ENCODE measurements at regions not wholly inside any gene's neighbourhood (a gene's known extent, or its start where the extent isn't known, plus 50 kb on each side); places are given as distances from the start of the nearest gene placed in this dataset.
"Not testable (repeated sequence)": the region's sequence is repeated elsewhere in the genome, so short reads cannot be mapped to it uniquely, and the experiment has no call there.

DNA sequence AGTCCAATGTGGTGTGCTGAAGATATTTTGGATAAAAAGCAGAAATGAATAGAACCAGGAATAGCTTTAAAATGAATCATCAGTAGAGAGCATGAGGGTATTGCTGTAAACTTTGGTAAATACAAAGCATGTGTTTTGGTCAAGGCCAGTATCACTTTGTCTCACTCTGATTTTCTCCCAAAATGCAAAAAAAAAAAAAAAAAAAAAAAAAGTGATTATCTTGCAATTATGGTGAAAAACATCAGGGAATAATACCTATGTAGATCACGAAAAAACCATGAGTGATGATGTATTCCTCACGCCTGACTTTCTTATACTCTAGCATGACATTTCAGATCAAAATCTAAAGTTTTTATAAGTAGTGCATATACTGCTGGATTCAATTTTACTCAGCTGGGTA is 897.9 kb upstream of the FAT3 start:
- DNase-seq (no peak), ATAC-seq (no peak)
- intact Hi-C loops (cut with DNase I) = no loop called here

DNA sequence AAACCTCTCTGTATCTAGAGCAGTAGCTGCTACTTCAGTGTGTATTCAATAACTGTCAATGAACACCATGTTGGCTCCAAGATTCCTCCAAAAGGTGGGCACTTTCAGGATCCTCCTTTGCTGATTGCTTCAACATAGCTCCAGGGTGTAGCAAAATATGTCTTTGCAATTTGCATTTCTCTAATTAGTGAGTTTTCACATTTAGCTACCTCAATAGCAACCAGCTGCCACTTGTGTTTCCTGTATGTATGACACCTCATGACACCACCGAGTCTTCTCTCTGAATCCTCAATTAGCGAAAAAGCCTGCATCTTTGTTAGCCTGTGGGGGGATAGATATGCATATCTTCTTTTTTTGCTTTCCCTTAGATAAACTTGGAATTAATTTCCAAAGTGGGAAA is 898.3 kb upstream of the FAT3 start:
- ATAC-seq (no peak), DNase-seq (no peak)
- intact Hi-C loops (cut with DNase I) = no loop called here

DNA sequence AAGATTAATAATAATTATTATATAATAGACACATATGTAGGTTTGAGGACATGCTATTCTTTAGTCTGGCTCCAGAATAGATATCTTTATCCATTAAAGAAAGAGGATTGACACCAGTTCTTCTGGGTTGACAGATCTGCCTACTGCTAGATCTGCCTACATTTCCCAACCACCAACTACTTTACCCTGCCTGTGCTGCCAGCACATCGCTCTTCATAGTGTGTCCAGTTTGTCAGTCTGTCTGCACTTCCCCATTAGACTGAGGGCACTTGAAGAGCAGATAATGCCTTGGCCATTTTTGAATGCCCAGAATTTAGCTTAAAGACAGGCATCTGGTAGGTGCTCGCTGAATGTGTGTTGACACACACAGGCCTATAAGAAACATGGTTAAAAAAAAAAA is 910.1 kb upstream of the FAT3 start:
- DNase-seq (no peak), ATAC-seq (no peak)
- intact Hi-C loops (cut with DNase I) = no loop called here

DNA sequence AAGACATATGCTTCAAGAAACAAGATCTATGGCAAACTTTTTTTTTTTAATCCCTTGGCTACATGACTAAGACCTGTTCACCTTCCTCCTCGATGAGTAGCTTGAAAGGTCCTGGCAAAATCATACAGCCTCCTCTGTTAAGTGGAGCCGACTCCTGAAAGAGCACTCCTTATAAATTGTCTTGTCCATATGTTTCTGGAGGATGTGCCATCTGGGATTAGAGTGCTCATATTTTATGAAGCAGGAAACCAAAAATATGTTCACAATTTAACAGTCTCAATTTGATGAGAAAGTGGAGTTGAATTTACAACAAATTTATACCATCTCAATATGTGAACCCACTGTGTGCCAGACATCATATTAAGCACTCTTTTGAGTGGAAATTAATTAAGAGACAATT is 912.1 kb upstream of the FAT3 start:
- intact Hi-C loops (cut with DNase I) = no loop called here
- DNase-seq = no peak
- ATAC-seq = no peak

DNA sequence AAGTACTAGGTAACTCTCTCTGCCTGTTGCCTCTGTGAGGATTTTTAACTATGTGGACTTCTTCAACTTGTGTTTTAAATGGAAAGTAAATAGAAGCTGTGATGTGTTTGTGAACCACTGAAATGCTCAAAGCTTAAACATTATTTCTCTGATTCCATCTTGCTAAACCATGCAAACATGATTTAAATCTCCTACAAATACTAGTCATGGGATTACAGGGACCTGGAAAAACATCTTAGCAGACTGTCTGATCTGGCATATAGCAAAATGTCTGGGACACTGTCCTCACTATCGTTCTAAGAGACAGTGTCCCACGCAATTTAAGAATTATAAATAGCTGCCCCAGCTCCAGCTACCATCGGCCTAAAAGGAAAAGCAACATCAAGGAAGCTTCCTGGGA is 914.5 kb upstream of the FAT3 start:
- DNase-seq = no peak
- intact Hi-C loops (cut with DNase I) = no loop called here
- no peak for ATAC-seq

DNA sequence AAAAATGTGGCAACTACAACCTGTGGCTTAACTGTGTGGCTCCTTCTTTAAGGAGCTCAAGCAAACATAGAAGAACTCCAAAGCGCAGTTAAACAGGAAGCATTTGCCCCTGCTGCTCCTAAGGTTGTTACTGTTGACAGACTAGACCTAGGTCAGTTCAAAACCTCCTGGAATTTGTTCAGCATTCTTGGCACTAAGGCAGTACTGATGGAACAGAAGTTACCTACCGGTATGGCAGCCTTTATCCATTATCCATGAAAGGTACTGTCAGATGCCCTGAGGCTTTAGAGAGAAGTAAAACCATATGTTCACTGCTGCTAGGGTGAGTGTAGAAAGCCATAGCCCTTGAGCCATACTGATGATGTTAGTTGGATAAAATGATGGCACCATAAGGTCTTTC is 916.5 kb upstream of the FAT3 start:
- DNase-seq (no peak), ATAC-seq (no peak)
- intact Hi-C loops (cut with DNase I) = no loop called here

DNA sequence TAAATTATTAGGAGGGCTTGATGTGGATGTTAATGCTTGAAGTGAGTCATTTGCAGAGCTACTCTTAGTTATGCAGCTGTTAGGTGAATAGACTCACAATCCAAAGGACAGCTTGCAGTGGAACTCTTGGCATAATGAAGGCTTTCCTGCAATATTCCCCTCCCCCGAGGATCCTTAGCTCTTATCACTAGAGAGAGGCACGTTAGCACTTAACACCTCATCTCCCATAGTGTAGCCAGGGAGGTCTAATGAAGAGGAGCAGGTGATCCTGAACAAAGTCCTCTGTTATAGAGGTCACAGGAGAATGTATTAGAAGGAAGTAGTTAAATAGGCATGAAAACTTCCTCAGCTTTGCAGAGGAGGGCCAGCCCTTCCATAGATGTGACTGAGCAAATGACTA is 919.2 kb upstream of the FAT3 start:
- no peak for ATAC-seq
- DNase-seq = no peak
- intact Hi-C loops (cut with DNase I) = no loop called here

DNA sequence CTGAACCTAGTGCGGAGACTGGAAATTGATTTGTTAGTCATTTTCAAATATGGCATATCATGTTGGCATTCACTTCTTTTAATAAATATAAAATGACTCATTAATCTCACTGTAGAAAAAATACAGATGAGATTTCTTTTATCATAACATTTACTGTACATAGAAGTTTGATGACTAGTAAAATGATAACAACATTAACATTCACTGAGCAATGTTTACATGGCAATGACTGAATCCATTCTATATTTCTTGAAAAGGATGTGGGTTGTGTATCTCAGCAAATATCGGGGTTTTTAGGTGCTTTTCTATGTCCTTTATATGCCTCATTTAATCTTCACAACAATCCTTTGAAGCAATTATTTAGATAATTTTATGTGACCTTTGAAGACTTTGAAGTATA is 920.9 kb upstream of the FAT3 start:
- intact Hi-C loops (cut with DNase I) = no loop called here
- no peak for ATAC-seq
- no peak for DNase-seq

DNA sequence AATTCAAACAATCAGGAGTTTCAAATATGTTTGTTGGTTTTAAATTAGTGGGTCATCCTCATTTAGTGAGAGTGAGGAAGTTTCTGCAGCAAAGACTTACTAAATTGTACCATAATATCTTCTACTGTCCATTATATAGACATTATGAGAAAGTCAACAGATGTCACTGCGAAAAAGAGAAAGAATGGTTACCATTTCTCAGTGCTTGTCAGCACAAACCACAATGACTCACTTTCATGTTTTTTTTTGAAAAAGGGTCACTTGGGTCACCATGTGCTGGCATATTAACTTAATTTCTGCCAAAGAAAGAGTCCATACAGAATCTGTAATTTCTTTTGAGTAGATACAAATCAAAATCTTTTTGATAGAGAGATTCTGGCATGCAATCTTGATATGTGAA is 924.6 kb upstream of the FAT3 start:
- no peak for ATAC-seq
- intact Hi-C loops (cut with DNase I) = no loop called here
- no peak for DNase-seq

DNA sequence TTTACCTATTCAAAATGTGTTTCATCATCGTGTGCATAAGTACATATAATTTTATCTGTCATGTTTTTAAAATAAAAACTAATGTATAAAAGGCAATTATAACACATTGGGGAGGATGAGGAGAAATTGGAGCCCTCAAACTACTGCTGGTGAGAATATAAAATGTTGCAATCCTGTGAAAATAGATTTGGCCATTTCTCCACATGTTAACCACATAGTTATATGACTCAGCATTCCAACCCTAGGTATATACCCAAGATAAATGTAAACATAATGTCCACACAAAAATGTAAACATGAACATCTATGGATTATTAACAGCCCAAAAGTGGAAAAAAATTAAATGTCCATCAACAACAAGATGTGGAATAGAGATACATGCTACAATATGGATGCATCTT is 928.0 kb upstream of the FAT3 start:
- intact Hi-C loops (cut with DNase I) = no loop called here
- ATAC-seq = no peak

DNA sequence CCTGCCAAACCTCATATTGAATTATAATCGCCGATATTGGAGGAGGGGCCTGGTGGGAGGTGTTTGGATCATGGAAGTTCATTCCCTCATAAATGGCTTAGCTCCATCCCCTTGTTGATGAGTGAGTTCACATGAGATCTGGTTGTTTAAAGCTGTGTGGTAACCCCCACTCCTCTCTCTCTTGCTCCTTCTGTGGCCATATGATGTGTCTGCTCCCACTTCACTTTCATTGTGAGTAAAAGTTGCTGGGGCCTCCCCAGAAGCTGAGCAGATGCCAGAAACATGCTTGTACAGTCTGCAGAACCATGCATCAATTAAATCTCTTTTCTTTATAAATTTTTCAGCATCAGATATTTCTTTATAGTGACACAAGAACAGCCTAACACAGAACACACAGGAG is 929.0 kb upstream of the FAT3 start:
- ATAC-seq = no peak
- no peak for DNase-seq
- intact Hi-C loops (cut with DNase I) = no loop called here

More for the DNA sequence above, 928.0 kb upstream of the FAT3 start:
- no peak for DNase-seq

DNA sequence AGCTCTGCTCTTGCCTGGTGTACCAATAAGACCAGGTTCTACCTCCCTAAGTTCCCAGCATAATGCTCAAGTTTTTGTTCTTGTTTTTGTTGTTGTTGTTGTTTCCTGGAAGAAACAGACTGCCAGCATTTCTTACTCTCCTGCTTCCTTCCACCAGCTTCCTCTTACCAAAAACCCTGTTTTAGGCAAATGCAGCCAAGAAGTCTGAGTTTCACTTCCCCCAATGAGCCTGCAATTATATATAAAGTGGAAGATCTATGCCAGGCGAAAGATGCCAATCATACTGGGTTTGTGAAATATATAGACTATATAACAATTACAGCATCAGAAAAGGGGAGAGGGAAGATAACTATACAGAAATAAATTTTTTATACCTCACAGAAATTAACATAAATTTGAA is 931.5 kb upstream of the FAT3 start:
- intact Hi-C loops (cut with DNase I) = no loop called here
- no peak for DNase-seq

DNA sequence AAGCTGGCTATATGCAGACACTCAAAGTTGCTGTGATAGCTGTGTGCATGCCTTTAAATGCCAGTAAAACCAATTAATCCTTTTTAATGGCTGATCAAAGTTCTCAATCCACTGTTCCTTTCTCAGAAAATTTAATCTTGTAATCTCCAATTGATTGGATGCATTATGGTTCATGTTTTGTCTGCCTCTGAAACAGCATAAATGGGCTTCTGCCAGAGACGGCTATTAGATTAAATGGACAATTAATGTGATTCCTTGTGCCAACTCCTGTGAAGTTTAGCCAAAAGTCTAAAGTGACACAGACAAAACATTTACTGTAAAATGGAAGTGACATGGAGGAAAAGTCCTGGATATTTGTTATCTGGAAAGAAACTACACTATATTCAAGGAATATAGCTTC is 952.5 kb upstream of the FAT3 start:
- no peak for ATAC-seq
- intact Hi-C loops (cut with DNase I) = no loop called here
- no peak for DNase-seq

More for the DNA sequence above, 931.5 kb upstream of the FAT3 start:
- ATAC-seq = no peak

DNA sequence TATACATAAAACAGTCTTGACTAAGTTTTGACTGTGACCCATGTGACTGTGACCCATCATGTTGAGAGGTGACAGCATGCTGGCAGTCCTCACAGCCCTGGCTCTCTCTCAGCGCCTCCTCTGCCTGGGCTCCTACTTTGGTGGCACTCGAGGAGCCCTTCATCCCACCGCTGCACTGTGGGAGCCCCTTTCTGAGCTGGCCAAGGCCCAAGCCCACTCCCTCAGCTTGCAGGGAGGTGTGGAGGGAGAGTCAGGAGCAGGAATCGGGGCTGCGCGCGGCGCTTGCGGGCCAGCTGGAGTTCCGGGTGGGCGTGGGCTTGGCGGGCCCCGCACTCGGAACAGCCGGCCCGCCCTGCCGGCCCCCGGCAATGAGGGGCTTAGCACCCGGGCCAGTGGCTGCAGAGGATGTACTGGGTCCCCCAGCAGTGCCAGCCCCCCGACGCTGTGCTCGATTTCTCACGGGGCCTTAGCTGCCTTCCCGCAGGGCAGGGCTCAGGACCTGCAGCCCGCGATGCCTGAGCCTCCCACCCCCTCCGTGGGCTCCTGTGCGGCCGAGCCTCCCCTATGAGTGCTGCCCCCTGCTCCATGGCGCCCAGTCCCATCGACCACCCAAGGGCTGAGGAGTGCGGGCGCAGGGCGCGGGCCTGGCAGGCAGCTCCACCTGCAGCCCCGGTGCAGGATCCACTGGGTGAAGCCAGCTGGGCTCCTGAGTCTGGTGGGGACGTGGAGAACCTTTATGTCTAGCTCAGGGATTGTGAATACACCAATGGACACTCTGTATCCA is 955.9 kb upstream of the FAT3 start:
- ATAC-seq; intact Hi-C loops (cut with DNase I); DNase-seq: not testable (repeated sequence)

DNA sequence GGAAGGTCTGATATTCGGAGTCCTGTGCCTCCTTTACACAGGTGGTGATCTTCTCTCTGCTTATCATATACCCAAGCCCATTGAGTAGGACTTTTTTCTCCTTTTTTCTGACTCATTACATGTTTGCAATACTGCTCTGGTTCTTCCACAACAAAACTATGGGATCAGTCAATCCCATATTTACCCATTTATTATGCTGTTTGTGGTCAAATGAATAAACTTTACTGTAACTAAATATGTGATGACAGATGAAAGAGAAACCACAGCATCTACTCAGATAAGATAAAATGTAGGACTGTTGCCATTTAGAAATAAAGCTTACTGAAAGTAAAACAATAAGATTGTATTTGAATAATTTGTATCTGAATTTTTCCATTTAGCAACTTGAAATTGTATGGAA is 958.7 kb upstream of the FAT3 start:
- no peak for ATAC-seq
- intact Hi-C loops (cut with DNase I) = no loop called here
- no peak for DNase-seq

DNA sequence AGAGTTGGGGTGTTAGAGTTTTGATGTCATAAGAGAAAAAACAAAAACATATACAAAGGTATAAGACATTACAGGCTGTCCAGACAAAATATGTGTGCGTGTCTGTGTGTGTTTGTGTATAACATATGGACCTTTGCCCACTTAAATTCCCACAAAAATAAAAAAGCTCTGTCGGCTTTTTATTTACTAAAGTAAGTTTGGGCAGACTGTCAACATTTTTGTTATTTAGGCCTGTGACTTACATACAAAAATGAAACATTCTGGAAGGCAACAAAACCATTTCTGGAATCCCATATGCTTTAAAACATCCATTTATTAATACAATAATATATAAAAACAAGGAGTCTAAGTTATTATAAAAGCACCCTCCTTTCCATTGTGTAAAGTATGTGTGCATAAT is 960.1 kb upstream of the FAT3 start:
- intact Hi-C loops (cut with DNase I) = no loop called here
- ATAC-seq (no peak), DNase-seq (no peak)

DNA sequence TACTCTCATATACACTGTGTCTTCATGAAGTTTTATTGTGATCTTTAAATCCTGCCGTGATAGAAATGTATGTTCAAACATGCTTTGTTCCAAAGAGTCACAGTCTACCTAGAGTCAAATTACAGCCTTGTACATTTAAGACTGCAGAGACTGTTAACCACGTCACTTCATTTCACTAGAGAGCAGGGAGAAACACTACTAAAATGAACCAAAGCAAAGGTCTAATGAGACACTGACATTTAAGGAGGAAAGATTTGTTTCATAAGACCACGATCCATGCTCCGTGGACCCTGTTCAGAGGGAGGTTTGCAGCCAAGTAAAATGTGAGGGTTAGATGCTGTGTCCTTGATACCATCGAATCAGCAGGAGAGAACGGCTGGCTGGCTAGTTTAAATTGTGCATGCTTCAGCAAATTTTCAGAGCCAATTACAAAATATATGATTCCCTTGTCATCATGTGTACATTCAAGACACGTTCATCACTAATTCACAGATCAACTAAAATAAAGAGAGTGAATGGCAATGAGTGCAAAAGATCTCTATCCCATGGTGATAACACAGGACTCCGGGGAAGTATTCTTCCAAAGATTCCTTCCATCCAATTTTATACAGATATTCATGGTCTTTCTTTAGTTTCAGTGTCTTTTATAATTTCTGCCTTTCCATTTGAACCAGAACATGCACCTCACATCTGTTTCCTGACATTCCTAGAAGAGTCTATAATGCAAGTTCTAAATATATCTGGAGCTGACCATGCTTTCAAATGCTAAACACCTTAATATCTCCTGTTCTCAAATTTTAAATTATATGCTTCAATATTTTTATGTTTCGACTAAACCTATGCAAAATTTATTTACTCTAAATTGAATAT is 960.9 kb upstream of the FAT3 start:
- ATAC-seq = no peak
- DNase-seq = no peak
- intact Hi-C loops (cut with DNase I) = no loop called here

DNA sequence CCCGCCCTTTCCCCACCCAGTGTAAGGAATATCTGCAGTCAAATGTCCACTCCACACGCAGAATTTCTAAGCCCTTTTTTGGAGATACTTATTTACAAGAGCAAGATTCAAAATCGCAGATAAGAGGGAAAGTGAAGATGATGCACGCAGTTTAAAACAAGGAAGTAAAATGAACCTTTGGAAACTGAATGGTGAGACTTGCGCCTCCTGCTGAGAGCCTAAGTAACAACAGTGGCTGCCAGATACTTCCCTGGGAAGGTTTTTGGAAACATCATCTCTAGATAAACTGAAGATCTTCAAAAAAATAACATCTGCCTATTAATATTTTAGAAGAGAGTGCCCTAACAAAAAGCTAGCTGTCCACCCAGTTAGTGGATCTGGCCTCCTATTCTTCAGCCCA is 963.1 kb upstream of the FAT3 start:
- no peak for DNase-seq
- no peak for ATAC-seq
- intact Hi-C loops (cut with DNase I) = no loop called here

DNA sequence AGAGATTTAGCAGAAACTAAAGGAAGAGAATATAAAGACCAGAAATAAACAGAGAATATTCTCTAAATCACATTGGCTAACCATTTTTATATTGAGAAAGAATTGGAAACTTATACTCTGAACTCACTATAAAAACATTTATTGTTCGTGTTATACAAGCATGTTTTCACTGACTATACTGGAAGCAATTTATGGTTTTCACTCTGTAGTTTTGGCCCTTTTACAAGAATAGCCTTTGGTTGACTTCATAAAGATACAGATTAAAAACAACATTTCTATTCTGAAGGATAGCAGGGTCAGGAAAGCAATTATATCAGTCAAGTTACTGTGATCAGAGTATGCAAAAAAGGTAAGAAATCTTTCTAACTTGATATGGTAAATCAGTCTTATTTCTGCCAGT is 965.7 kb upstream of the FAT3 start:
- ATAC-seq (no peak), DNase-seq (no peak)
- intact Hi-C loops (cut with DNase I) = loop anchor here in 1 of 2 donors (10.0 kb wide), 1 partner anchor 314 kb away; no protein-coding TSS in a partner anchor

DNA sequence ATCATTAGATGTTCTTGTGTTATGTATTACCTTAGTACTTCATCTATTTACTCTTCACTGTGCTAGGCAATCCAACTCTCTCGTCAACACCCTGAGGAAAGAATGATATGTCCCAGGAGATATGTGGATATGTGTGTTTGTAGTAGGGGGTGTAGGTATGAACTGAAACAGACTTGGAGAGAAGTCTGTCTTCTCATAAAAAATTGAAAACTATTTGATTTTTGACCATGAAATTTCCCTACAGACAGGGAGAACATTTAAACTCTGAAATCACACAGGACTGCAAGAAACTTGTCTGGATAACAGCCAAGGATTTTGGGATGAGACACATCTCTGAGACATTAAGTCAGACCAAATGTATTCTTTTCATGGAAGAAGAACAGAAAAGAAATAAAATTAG is 967.0 kb upstream of the FAT3 start:
- no peak for ATAC-seq
- no peak for DNase-seq
- intact Hi-C loops (cut with DNase I) = loop anchor here in 1 of 2 donors (10.0 kb wide), 1 partner anchor 313 kb away; no protein-coding TSS in a partner anchor

Measured in left cardiac atrium (tissue), 4 donors.